ENCODE measurements at regions not wholly inside any gene's neighbourhood (a gene's known extent, or its start where the extent isn't known, plus 50 kb on each side); places are given as distances from the start of the nearest gene placed in this dataset.
A peak's percentile ranks its signal among the peaks of the same experiment; 100 is the strongest.

GRCh38 chr17:55601874-55602364 lies 90.7 kb upstream of the SMIM36 start:
- no peaks in the 10 kb centered on the region for H3K9me3 ChIP-seq (ENCODE audit: control insufficient read depth in 2 of 2, insufficient read depth in 1 of 2, low read length in 1 of 2)
- no peaks in the 10 kb centered on the region for H3K36me3 ChIP-seq (ENCODE audit: control insufficient read depth in 2 of 2, insufficient read depth in 2 of 2, low read length in 1 of 2)
- DNase-seq (ENCODE audit: low read depth in 6 of 9, low spot score in 9 of 9), result peak in 3 of 9 donors; percentile 16 to 26 (median 17)
- no peak overlapping the region for H3K4me3 ChIP-seq (ENCODE audit: low read length in 2 of 2)
- H3K4me1 ChIP-seq (ENCODE audit: control insufficient read depth in 2 of 2, insufficient read depth in 2 of 2, low read length in 2 of 2), result no peaks in the 10 kb centered on the region
- no peak overlapping the region for H3K27ac ChIP-seq (ENCODE audit: low read depth in 1 of 2, low read length in 1 of 2)
- no peaks in the 10 kb centered on the region for H3K27me3 ChIP-seq (ENCODE audit: control insufficient read depth in 2 of 2, insufficient read depth in 1 of 2, low read length in 1 of 2)

- WGBS, result 97% methylated on average over 1 of the region's 1 CpG
- Histone ChIP-seq H3K36me3 (ENCODE audit: control insufficient read depth in 2 of 2, insufficient read depth in 2 of 2, low read length in 1 of 2) (no peaks in the 10 kb centered on the region), H3K27me3 (ENCODE audit: control insufficient read depth in 2 of 2, insufficient read depth in 1 of 2, low read length in 1 of 2) (no peaks in the 10 kb centered on the region), H3K4me3 (ENCODE audit: low read length in 2 of 2) (no peak overlapping the region), H3K27ac (ENCODE audit: low read depth in 1 of 2, low read length in 1 of 2) (no peak overlapping the region), H3K4me1 (ENCODE audit: control insufficient read depth in 2 of 2, insufficient read depth in 2 of 2, low read length in 2 of 2) (no peaks in the 10 kb centered on the region), H3K9me3 (ENCODE audit: control insufficient read depth in 2 of 2, insufficient read depth in 1 of 2, low read length in 1 of 2) (no peaks in the 10 kb centered on the region)
- no peak for DNase-seq (ENCODE audit: low read depth in 6 of 9, low spot score in 9 of 9)
These were observed 87.2 kb upstream of the SMIM36 start for GRCh38 chr17:55598495-55598894.

- H3K4me3 ChIP-seq (ENCODE audit: low read length in 2 of 2), result no peak overlapping the region
- no peaks in the 10 kb centered on the region for H3K9me3 ChIP-seq (ENCODE audit: control insufficient read depth in 2 of 2, insufficient read depth in 1 of 2, low read length in 1 of 2)
- H3K4me1 ChIP-seq (ENCODE audit: control insufficient read depth in 2 of 2, insufficient read depth in 2 of 2, low read length in 2 of 2), result no peaks in the 10 kb centered on the region
- 88% methylated on average over 4 of the region's 4 CpGs for WGBS
- DNase-seq (ENCODE audit: low read depth in 6 of 9, low spot score in 9 of 9), result no peak
- no peaks in the 10 kb centered on the region for H3K27me3 ChIP-seq (ENCODE audit: control insufficient read depth in 2 of 2, insufficient read depth in 1 of 2, low read length in 1 of 2)
- H3K27ac ChIP-seq (ENCODE audit: low read depth in 1 of 2, low read length in 1 of 2), result no peak overlapping the region
- H3K36me3 ChIP-seq (ENCODE audit: control insufficient read depth in 2 of 2, insufficient read depth in 2 of 2, low read length in 1 of 2), result no peaks in the 10 kb centered on the region
These were observed 77.4 kb upstream of the SMIM36 start for GRCh38 chr17:55588446-55589242.

- no peaks in the 10 kb centered on the region for H3K9me3 ChIP-seq (ENCODE audit: control insufficient read depth in 2 of 2, insufficient read depth in 1 of 2, low read length in 1 of 2)
- no peaks in the 10 kb centered on the region for H3K27me3 ChIP-seq (ENCODE audit: control insufficient read depth in 2 of 2, insufficient read depth in 1 of 2, low read length in 1 of 2)
- H3K36me3 ChIP-seq (ENCODE audit: control insufficient read depth in 2 of 2, insufficient read depth in 2 of 2, low read length in 1 of 2), result no peaks in the 10 kb centered on the region
- no peak overlapping the region for H3K4me3 ChIP-seq (ENCODE audit: low read length in 2 of 2)
- no peak overlapping the region for H3K27ac ChIP-seq (ENCODE audit: low read depth in 1 of 2, low read length in 1 of 2)
- WGBS, result 98% methylated on average over 9 of the region's 9 CpGs
- H3K4me1 ChIP-seq (ENCODE audit: control insufficient read depth in 2 of 2, insufficient read depth in 2 of 2, low read length in 2 of 2), result no peaks in the 10 kb centered on the region
- no peak for DNase-seq (ENCODE audit: low read depth in 6 of 9, low spot score in 9 of 9)
These were observed 76.4 kb upstream of the SMIM36 start for GRCh38 chr17:55587608-55588139.

- H3K27me3 ChIP-seq (ENCODE audit: control insufficient read depth in 2 of 2, insufficient read depth in 1 of 2, low read length in 1 of 2), result no peaks in the 10 kb centered on the region
- 99% methylated on average over 2 of the region's 2 CpGs for WGBS
- H3K4me3 ChIP-seq (ENCODE audit: low read length in 2 of 2), result no peak overlapping the region
- no peaks in the 10 kb centered on the region for H3K4me1 ChIP-seq (ENCODE audit: control insufficient read depth in 2 of 2, insufficient read depth in 2 of 2, low read length in 2 of 2)
- DNase-seq (ENCODE audit: low read depth in 6 of 9, low spot score in 9 of 9), result no peak
- H3K27ac ChIP-seq (ENCODE audit: low read depth in 1 of 2, low read length in 1 of 2), result no peak overlapping the region
- no peaks in the 10 kb centered on the region for H3K36me3 ChIP-seq (ENCODE audit: control insufficient read depth in 2 of 2, insufficient read depth in 2 of 2, low read length in 1 of 2)
- H3K9me3 ChIP-seq (ENCODE audit: control insufficient read depth in 2 of 2, insufficient read depth in 1 of 2, low read length in 1 of 2), result no peaks in the 10 kb centered on the region
These were observed 74.4 kb upstream of the SMIM36 start for GRCh38 chr17:55585629-55586028.

- 43% methylated on average over 1 of the region's 1 CpG for WGBS
- Histone ChIP-seq H3K27me3 (ENCODE audit: control insufficient read depth in 2 of 2, insufficient read depth in 1 of 2, low read length in 1 of 2) (no peaks in the 10 kb centered on the region), H3K4me1 (ENCODE audit: control insufficient read depth in 2 of 2, insufficient read depth in 2 of 2, low read length in 2 of 2) (no peaks in the 10 kb centered on the region), H3K27ac (ENCODE audit: low read depth in 1 of 2, low read length in 1 of 2) (no peak overlapping the region), H3K36me3 (ENCODE audit: control insufficient read depth in 2 of 2, insufficient read depth in 2 of 2, low read length in 1 of 2) (no peaks in the 10 kb centered on the region), H3K4me3 (ENCODE audit: low read length in 2 of 2) (no peak overlapping the region), H3K9me3 (ENCODE audit: control insufficient read depth in 2 of 2, insufficient read depth in 1 of 2, low read length in 1 of 2) (no peaks in the 10 kb centered on the region)
- no peak for DNase-seq (ENCODE audit: low read depth in 6 of 9, low spot score in 9 of 9)
These were observed 73.6 kb upstream of the SMIM36 start for GRCh38 chr17:55584861-55585260.

GRCh38 chr17:55584055-55584685 lies 72.9 kb upstream of the SMIM36 start:
- Histone ChIP-seq H3K27ac (ENCODE audit: low read depth in 1 of 2, low read length in 1 of 2) (no peak overlapping the region), H3K9me3 (ENCODE audit: control insufficient read depth in 2 of 2, insufficient read depth in 1 of 2, low read length in 1 of 2) (no peaks in the 10 kb centered on the region), H3K27me3 (ENCODE audit: control insufficient read depth in 2 of 2, insufficient read depth in 1 of 2, low read length in 1 of 2) (no peaks in the 10 kb centered on the region), H3K36me3 (ENCODE audit: control insufficient read depth in 2 of 2, insufficient read depth in 2 of 2, low read length in 1 of 2) (no peaks in the 10 kb centered on the region), H3K4me3 (ENCODE audit: low read length in 2 of 2) (no peak overlapping the region), H3K4me1 (ENCODE audit: control insufficient read depth in 2 of 2, insufficient read depth in 2 of 2, low read length in 2 of 2) (no peaks in the 10 kb centered on the region)
- no peak for DNase-seq (ENCODE audit: low read depth in 6 of 9, low spot score in 9 of 9)
- WGBS, result 82% methylated on average over 2 of the region's 2 CpGs

- no peaks in the 10 kb centered on the region for H3K36me3 ChIP-seq (ENCODE audit: control insufficient read depth in 2 of 2, insufficient read depth in 2 of 2, low read length in 1 of 2)
- no peak for DNase-seq (ENCODE audit: low read depth in 6 of 9, low spot score in 9 of 9)
- H3K27me3 ChIP-seq (ENCODE audit: control insufficient read depth in 2 of 2, insufficient read depth in 1 of 2, low read length in 1 of 2), result no peaks in the 10 kb centered on the region
- WGBS, result 96% methylated on average over 4 of the region's 4 CpGs
- no peaks in the 10 kb centered on the region for H3K9me3 ChIP-seq (ENCODE audit: control insufficient read depth in 2 of 2, insufficient read depth in 1 of 2, low read length in 1 of 2)
- H3K27ac ChIP-seq (ENCODE audit: low read depth in 1 of 2, low read length in 1 of 2), result no peak overlapping the region
- H3K4me3 ChIP-seq (ENCODE audit: low read length in 2 of 2), result no peak overlapping the region
- H3K4me1 ChIP-seq (ENCODE audit: control insufficient read depth in 2 of 2, insufficient read depth in 2 of 2, low read length in 2 of 2), result no peaks in the 10 kb centered on the region
These were observed 71.6 kb upstream of the SMIM36 start for GRCh38 chr17:55582897-55583296.

- Histone ChIP-seq H3K4me1 (ENCODE audit: control insufficient read depth in 2 of 2, insufficient read depth in 2 of 2, low read length in 2 of 2) (peaks cover 0 to 11% of the 10 kb centered on the region in 2 donors), H3K27ac (ENCODE audit: low read depth in 1 of 2, low read length in 1 of 2) (no peak overlapping the region), H3K27me3 (ENCODE audit: control insufficient read depth in 2 of 2, insufficient read depth in 1 of 2, low read length in 1 of 2) (no peaks in the 10 kb centered on the region), H3K36me3 (ENCODE audit: control insufficient read depth in 2 of 2, insufficient read depth in 2 of 2, low read length in 1 of 2) (no peaks in the 10 kb centered on the region), H3K9me3 (ENCODE audit: control insufficient read depth in 2 of 2, insufficient read depth in 1 of 2, low read length in 1 of 2) (no peaks in the 10 kb centered on the region), H3K4me3 (ENCODE audit: low read length in 2 of 2) (no peak overlapping the region)
- 87% methylated on average over 5 of the region's 5 CpGs for whole genome bisulfite sequencing
- DNase-seq (ENCODE audit: low read depth in 6 of 9, low spot score in 9 of 9), result no peak
These were observed 69.4 kb upstream of the SMIM36 start for GRCh38 chr17:55580596-55581133.

Measured in thymus (tissue), 11 donors.